IMR-90 (cell line): ENCODE measurements at regions not wholly inside any gene's neighbourhood (a gene's known extent, or its start where the extent isn't known, plus 50 kb on each side); places are given as distances from the start of the nearest gene placed in this dataset.
A peak's percentile ranks its signal among the peaks of the same experiment; 100 is the strongest.

Source experiments
- ATAC-seq: fragments of 200-7000 bp; cut with Tn5 transposase; 2 replicates; pipeline ENCODE4 v1.9.1; 2020; ENCODE audit warnings: low read depth, mild to moderate bottlenecking, moderate library complexity
- BruUV-seq: library from RNA; stranded (reverse); fragments of 400-500 nt; replicated peaks from 2 replicates; lab custom pipeline; 2021; lab: Mats Ljungman, UMichigan
- CTCF ChIA-PET: fragments of 300-600 bp; formaldehyde crosslinking; extraction: SDS; loops from one replicate; lab custom pipeline; 2021; ENCODE audit warnings: antibody characterized with exemption; lab: Yijun Ruan, JAX
- POLR2A ChIA-PET: fragments of 300-600 bp; sonication (Branson Sonifier 250); formaldehyde crosslinking; loops from one replicate; lab custom pipeline; 2022; ENCODE audit warnings: antibody characterized with exemption; ENCODE audit not compliant: unreplicated experiment; lab: Charles Lee
- DNase-seq: peaks from one replicate; pipeline ENCODE4 v3.0.0; 2013
- H2AFZ ChIP-seq: replicated peaks from 2 replicates; pipeline ENCODE3; 2013; ENCODE audit warnings: low read length, mild to moderate bottlenecking; ENCODE audit not compliant: poor library complexity
- H2AK5ac ChIP-seq: 2 replicates; pipeline ENCODE4 v1.6.1; 2013; ENCODE audit warnings: low read depth, low read length, inconsistent platforms
- H2AK9ac ChIP-seq: replicated peaks from 2 replicates; pipeline ENCODE3; 2013; ENCODE audit warnings: mild to moderate bottlenecking, low read depth, low read length, moderate library complexity; ENCODE audit not compliant: poor library complexity
- H2BK120ac ChIP-seq: 2 replicates; pipeline ENCODE4 v1.6.1; 2013; ENCODE audit warnings: low read depth, low read length, inconsistent platforms
- H2BK15ac ChIP-seq: 3 replicates; pipeline ENCODE4 v1.6.1; 2013; ENCODE audit warnings: low read depth, low read length, inconsistent platforms
- H2BK20ac ChIP-seq: 2 replicates; pipeline ENCODE4 v1.6.1; 2013; ENCODE audit warnings: low read depth, mild to moderate bottlenecking, inconsistent platforms, low read length, moderate library complexity
- H2BK5ac ChIP-seq: 2 replicates; pipeline ENCODE4 v1.6.1; 2013; ENCODE audit warnings: mild to moderate bottlenecking, low read depth, low read length, inconsistent platforms; ENCODE audit not compliant: poor library complexity, severe bottlenecking
- H3K14ac ChIP-seq: replicated peaks from 2 replicates; pipeline ENCODE4 v1.6.1; 2013; ENCODE audit warnings: low read depth, low read length, inconsistent platforms
- H3K18ac ChIP-seq: 2 replicates; pipeline ENCODE4 v1.6.1; 2013; ENCODE audit warnings: low read depth, low read length, control low read depth
- H3K23ac ChIP-seq: 2 replicates; pipeline ENCODE4 v1.6.1; 2013; ENCODE audit warnings: low read depth, low read length, inconsistent platforms
- H3K27ac ChIP-seq: 2 replicates; pipeline ENCODE4 v1.5.1; 2013; ENCODE audit warnings: mild to moderate bottlenecking, control low read depth, low read length; ENCODE audit not compliant: insufficient read depth
- H3K27me3 ChIP-seq: 2 replicates; pipeline ENCODE4 v1.6.1; 2013; ENCODE audit warnings: low read length; ENCODE audit not compliant: control insufficient read depth, insufficient read depth
- H3K36me3 ChIP-seq: 2 replicates; pipeline ENCODE4 v1.6.1; 2013; ENCODE audit warnings: low read length, mixed read lengths; ENCODE audit not compliant: control insufficient read depth, insufficient read depth
- H3K4ac ChIP-seq: 2 replicates; pipeline ENCODE4 v1.6.1; 2013; ENCODE audit warnings: low read depth, low read length, inconsistent platforms
- H3K4me1 ChIP-seq: 2 replicates; pipeline ENCODE4 v1.6.1; 2013; ENCODE audit warnings: low read length, mixed read lengths; ENCODE audit not compliant: control insufficient read depth, insufficient read depth
- H3K4me2 ChIP-seq: 2 replicates; pipeline ENCODE4 v1.6.1; 2013; ENCODE audit warnings: low read depth, mild to moderate bottlenecking, control low read depth, low read length, moderate library complexity
- H3K4me3 ChIP-seq: 2 replicates; pipeline ENCODE4 v1.5.1; 2013; ENCODE audit warnings: low read depth, mild to moderate bottlenecking, control low read depth, low read length, moderate library complexity; ENCODE audit not compliant: insufficient read depth
- H3K56ac ChIP-seq: 2 replicates; pipeline ENCODE4 v1.6.1; 2013; ENCODE audit warnings: low read length, inconsistent platforms; ENCODE audit not compliant: insufficient read depth; ENCODE audit errors: extremely low read depth
- H3K79me1 ChIP-seq, 2 experiments: 2 replicates each; pipeline ENCODE4 v1.6.1; 2013; ENCODE audit warnings: low read length in 2 of 2, inconsistent platforms in 1 of 2, low read depth in 1 of 2
- H3K9ac ChIP-seq: 2 replicates; pipeline ENCODE4 v1.6.1; 2013; ENCODE audit warnings: low read depth, low read length, control low read depth
- H3K9me1 ChIP-seq: 2 replicates; pipeline ENCODE4 v1.6.1; 2013; ENCODE audit warnings: low read length, inconsistent platforms; ENCODE audit not compliant: insufficient read depth
- H3K9me3 ChIP-seq: 2 replicates; pipeline ENCODE4 v1.6.1; 2013; ENCODE audit warnings: low read length; ENCODE audit not compliant: control insufficient read depth, insufficient read depth
- H4K20me1 ChIP-seq: 2 replicates; pipeline ENCODE4 v1.6.1; 2013; ENCODE audit warnings: low read length, inconsistent platforms; ENCODE audit not compliant: insufficient read depth
- H4K5ac ChIP-seq: 2 replicates; pipeline ENCODE4 v1.6.1; 2013; ENCODE audit warnings: mild to moderate bottlenecking, low read depth, low read length, control low read depth
- H4K8ac ChIP-seq, 2 experiments: 2 replicates each; pipeline ENCODE4 v1.6.1; 2013; ENCODE audit warnings: low read depth in 2 of 2, low read length in 2 of 2, control low read depth in 1 of 2, inconsistent platforms in 1 of 2
- H4K91ac ChIP-seq: 2 replicates; pipeline ENCODE4 v1.6.1; 2013; ENCODE audit warnings: low read depth, low read length, inconsistent platforms; ENCODE audit not compliant: insufficient read depth
- CEBPB ChIP-seq: IDR thresholded peaks from 2 replicates; pipeline ENCODE4 v1.6.1; 2012; ENCODE audit warnings: low read depth, low read length, improper control_type of control experiment
- CTCF ChIP-seq: conservative IDR thresholded peaks from 2 replicates; pipeline ENCODE4 v1.5.1; 2012; ENCODE audit warnings: mild to moderate bottlenecking, low read depth, low read length, improper control_type of control experiment
- FOS ChIP-seq: fragments of 150-350 bp; IDR thresholded peaks from 2 replicates; pipeline ENCODE4 v1.6.1; 2016; ENCODE audit warnings: low read depth, low read length
- MAZ ChIP-seq: IDR thresholded peaks from 2 replicates; pipeline ENCODE4 v1.6.1; 2012; ENCODE audit warnings: low read depth, mild to moderate bottlenecking, low read length, improper control_type of control experiment, moderate library complexity, borderline replicate concordance
- MXI1 ChIP-seq: IDR thresholded peaks from 2 replicates; pipeline ENCODE4 v1.6.1; 2012; ENCODE audit warnings: low read depth, mild to moderate bottlenecking, low read length, moderate library complexity, borderline replicate concordance
- NFE2L2 ChIP-seq: fragments of 150-350 bp; IDR thresholded peaks from 2 replicates; pipeline ENCODE4 v1.6.1; 2016; ENCODE audit warnings: low read depth, mild to moderate bottlenecking, low read length
- RFX5 ChIP-seq: IDR thresholded peaks from 2 replicates; pipeline ENCODE4 v1.8.0; 2012; ENCODE audit warnings: low read depth, mild to moderate bottlenecking, low read length, moderate library complexity
- WGBS, 2 experiments: methylation state at CpG; one replicate each; pipeline versions ENCODE4 v1.1.5 to v1.1.7; 2013; ENCODE audit warnings: missing lambda C conversion rate in 2 of 2; ENCODE audit not compliant: insufficient read length in 1 of 2; ENCODE audit errors: extremely low coverage in 2 of 2; 5-methylcytosine and 5-hydroxymethylcytosine counted together
- dilution Hi-C: fragments of 300-500 bp; cut with HindIII; formaldehyde crosslinking; loops from one replicate; pipeline ENCODE4 v1.14.3; 2018; ENCODE audit warnings: low sequenced_read_pairs; ENCODE audit not compliant: unreplicated experiment
- in situ Hi-C: fragments of 300-500 bp; cut with MboI; formaldehyde crosslinking; loops from 3 replicates; pipeline ENCODE4 v1.14.3; 2019; ENCODE audit warnings: low sequenced_read_pairs, inconsistent platforms, mixed read lengths
- intact Hi-C: fragments of 100-400 bp; cut with micrococcal nuclease; formaldehyde crosslinking; loops from 2 replicates; pipeline ENCODE4 v1.10.0; 2022

DNA sequence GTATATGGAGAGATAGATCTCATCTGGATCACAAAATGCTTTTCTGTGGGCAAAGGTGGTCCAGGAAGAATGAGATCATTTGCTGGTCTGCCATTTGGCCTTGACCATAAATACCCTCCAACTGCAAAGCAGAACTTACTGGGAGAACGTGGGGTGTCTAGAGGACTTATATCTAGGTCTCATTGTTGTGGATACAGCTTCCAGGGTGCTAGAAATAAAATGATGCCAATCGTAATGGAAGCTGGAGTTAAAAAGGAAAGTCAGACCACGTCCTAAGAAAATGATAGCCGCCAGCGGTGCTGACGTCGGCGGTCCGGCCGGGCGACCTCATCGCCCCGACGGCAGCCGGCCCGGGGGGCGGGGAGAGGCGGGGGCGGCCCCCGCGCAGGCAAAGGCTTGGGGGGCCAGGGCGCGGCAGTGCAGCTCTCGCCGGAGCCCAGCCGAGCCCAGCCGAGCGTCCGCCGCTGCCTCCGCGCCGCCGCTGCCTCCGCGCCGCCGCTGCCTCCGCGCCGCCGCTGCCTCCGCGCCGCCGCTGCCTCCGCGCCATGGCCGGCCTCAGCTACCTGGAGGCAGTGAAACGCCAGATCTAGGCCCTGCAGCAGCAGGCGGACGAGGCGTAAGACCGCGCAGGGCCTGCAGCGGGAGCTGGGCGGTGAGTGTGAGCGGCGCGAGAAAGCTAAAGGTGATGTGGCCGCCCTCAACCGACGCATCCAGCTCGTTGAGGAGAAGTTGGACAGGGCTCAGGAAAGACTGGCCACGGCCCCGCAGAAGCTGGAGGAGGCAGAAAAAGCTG is 89.5 kb downstream of the EOMES start:
- intact Hi-C loops: loop anchor here (5.0 kb wide), 1 partner anchor 150 kb away; the partner anchor contains the start of gene SLC4A7

More for the DNA sequence above, 89.5 kb downstream of the EOMES start:
- in situ Hi-C loops: no loop called here
- Histone ChIP-seq H3K36me3 (no peaks in the 10 kb centered on the region), H3K79me1 (peaks cover 0 to 3% of the 10 kb centered on the region in 2 experiments; a peak in 1 of 4 replicates), H2AFZ (peak overlapping the region; percentile 91), H3K14ac (peak overlapping the region; percentile 84), H2BK5ac (peak overlapping the region; percentile 94), H3K4me3 (peak overlapping the region; percentile 58), H3K9me3 (no peaks in the 10 kb centered on the region), H3K56ac (peak overlapping the region; percentile 82), H2BK120ac (peak overlapping the region; percentile 92), H2BK20ac (peak overlapping the region; percentile 69), H2AK9ac (peak overlapping the region; percentile 71), H3K4me1 (no peaks in the 10 kb centered on the region; the same call in 1 of the 2 replicates), H3K23ac (peak overlapping the region; percentile 97), H4K91ac (peak overlapping the region; percentile 81), H2AK5ac (peak overlapping the region; percentile 87), H4K8ac (peak overlapping the region; percentile 40 to 85), H3K4me2 (peak overlapping the region; percentile 64), H4K20me1 (no peaks in the 10 kb centered on the region), H3K9ac (peak overlapping the region; percentile 59), H3K9me1 (no peaks in the 10 kb centered on the region), H3K4ac (peak overlapping the region; percentile 93), H3K27me3 (no peaks in the 10 kb centered on the region), H2BK15ac (peak overlapping the region; percentile 94; the same call in 1 of the 3 replicates), H4K5ac (peak overlapping the region; percentile 56), H3K27ac (peak overlapping the region; percentile 93), H3K18ac (peak overlapping the region; percentile 66)
- TF ChIP-seq CEBPB: no peak
- TF ChIP-seq CTCF: no peak
- no peak for TF ChIP-seq MXI1
- no peak for TF ChIP-seq FOS
- peak; percentile 41; the same call in 1 of the 2 replicates for TF ChIP-seq MAZ
- no peak for TF ChIP-seq RFX5
- TF ChIP-seq NFE2L2: no peak
- BruUV-seq: no TSS peak
- dilution Hi-C loops: no loop called here
- 39% methylated on average over 21 of the region's 66 CpGs; no CpG with 5 or more reads in 1 of the 2 experiments for WGBS, 2 experiments
- ChIA-PET CTCF (interaction anchor here (0.7 to 1.0 kb wide), 2 partner anchors 50 to 165 kb away, joined by 3 to 10 read pairs; no protein-coding TSS in a partner anchor), POLR2A (interaction anchor here (0.5 kb wide), 1 partner anchor 18 kb away, joined by 5 read pairs; no protein-coding TSS in a partner anchor)
- ATAC-seq: peak; percentile 80
- peak; percentile 55 for DNase-seq
